SH-SY5Y (cell line): ENCODE measurements at regions not wholly inside any gene's neighbourhood (a gene's known extent, or its start where the extent isn't known, plus 50 kb on each side); places are given as distances from the start of the nearest gene placed in this dataset.

Experiments used
- GATA2 ChIP-seq: IDR thresholded peaks from 2 replicates; pipeline ENCODE4 v1.6.1; 2011; ENCODE audit warnings: mild to moderate bottlenecking, low read depth, low read length
- GATA3 ChIP-seq: IDR thresholded peaks from 2 replicates; pipeline ENCODE4 v1.6.1; 2011; ENCODE audit warnings: low read depth, mild to moderate bottlenecking, low read length, moderate library complexity

DNA sequence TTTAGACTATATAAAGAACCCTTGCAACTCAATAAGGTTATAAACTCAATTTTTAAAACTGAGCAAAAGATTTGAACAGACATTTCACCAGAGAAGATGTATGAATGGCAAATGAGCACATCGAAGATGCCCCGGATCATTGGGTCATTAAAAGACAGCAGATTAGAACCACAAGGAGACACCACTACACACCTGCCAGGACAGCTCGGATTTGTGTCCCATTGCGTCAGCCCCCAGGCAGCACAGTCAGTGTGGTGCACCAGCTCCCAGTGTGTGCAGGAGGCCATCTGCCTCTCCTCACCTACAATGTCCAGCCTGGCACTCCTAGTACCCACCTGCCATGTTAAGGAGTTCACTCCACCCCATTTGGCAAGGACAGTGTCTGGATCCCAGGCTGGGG, 61.1 kb upstream of the LRP8 start:
- TF ChIP-seq GATA3 (no peak), GATA2 (no peak)
